Choroid plexus epithelial cell (primary cell): ENCODE measurements at regions not wholly inside any gene's neighbourhood (a gene's known extent, or its start where the extent isn't known, plus 50 kb on each side); places are given as distances from the start of the nearest gene placed in this dataset.

Source experiments
- DNase-seq: peaks from one replicate; pipeline ENCODE4 v3.0.0-alpha.2; 2010; ENCODE audit warnings: low read depth
- H3K4me3 ChIP-seq: 2 replicates; pipeline ENCODE4 v1.5.1; 2011; ENCODE audit warnings: low read depth, mild to moderate bottlenecking, control low read depth, low read length, moderate library complexity
- CTCF ChIP-seq: conservative IDR thresholded peaks from 2 replicates; pipeline ENCODE4 v1.5.1; 2011; ENCODE audit warnings: low read depth, mild to moderate bottlenecking, control low read depth, inconsistent platforms, low read length, moderate library complexity

- no peak for TF ChIP-seq CTCF
- DNase-seq, result no peak
- no peak overlapping the region for H3K4me3 ChIP-seq
Observed at GRCh38 chr2:59857109-59857508, 696.3 kb downstream of the BCL11A start.

GRCh38 chr2:59856391-59856790, 697.1 kb downstream of the BCL11A start:
- TF ChIP-seq CTCF, result no peak
- no peak overlapping the region for H3K4me3 ChIP-seq
- no peak for DNase-seq

- H3K4me3 ChIP-seq, result no peak overlapping the region
- TF ChIP-seq CTCF, result no peak
- DNase-seq, result no peak
Observed at GRCh38 chr2:59853032-59853431, 700.4 kb downstream of the BCL11A start.

- no peak for TF ChIP-seq CTCF
- no peak overlapping the region for H3K4me3 ChIP-seq
- no peak for DNase-seq
Observed at GRCh38 chr2:59851836-59852475, 701.5 kb downstream of the BCL11A start.

- DNase-seq, result no peak
- no peak for TF ChIP-seq CTCF
- no peak overlapping the region for H3K4me3 ChIP-seq
Observed at GRCh38 chr2:59850554-59850953, 702.9 kb downstream of the BCL11A start.

- no peak overlapping the region for H3K4me3 ChIP-seq
- DNase-seq, result no peak
- no peak for TF ChIP-seq CTCF
Observed at GRCh38 chr2:59833941-59834340, 719.5 kb downstream of the BCL11A start.

- DNase-seq, result no peak
- no peak for TF ChIP-seq CTCF
- H3K4me3 ChIP-seq, result no peak overlapping the region
Observed at GRCh38 chr2:59830601-59831000, 722.9 kb downstream of the BCL11A start.
